Activated CD4-positive, alpha-beta T cell treated with anti-CD3 and anti-CD28 coated beads, Interleukin-2, amount 50 U/mL, for 16 hours (primary cell): ENCODE measurements at regions not wholly inside any gene's neighbourhood (a gene's known extent, or its start where the extent isn't known, plus 50 kb on each side); places are given as distances from the start of the nearest gene placed in this dataset.
"Not testable (repeated sequence)": the region's sequence is repeated elsewhere in the genome, so short reads cannot be mapped to it uniquely, and the experiment has no call there.

Experiments
- DNase-seq: peaks from one replicate; pipeline ENCODE4 v3.0.0-alpha.2; 2020

DNA sequence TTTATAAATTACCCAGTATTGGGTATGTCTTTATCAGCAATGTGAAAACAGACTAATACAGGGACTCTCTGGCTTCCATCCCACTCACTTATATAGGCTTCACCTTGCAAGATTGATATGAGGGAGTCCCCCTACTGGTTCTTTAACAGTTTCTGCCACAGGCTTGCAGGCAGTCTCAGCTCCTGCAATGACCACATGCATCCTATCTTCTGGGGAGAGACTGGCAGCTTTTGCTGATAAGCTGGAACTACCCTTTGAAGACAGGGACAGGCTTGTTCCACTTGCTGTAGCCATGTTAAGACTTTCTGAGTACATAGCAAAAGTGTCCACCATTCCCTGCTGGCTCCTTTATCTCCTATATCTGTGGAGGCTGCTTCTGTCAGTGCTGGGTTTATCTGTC is 531.7 kb upstream of the FLRT2 start:
- DNase-seq: no peak

DNA sequence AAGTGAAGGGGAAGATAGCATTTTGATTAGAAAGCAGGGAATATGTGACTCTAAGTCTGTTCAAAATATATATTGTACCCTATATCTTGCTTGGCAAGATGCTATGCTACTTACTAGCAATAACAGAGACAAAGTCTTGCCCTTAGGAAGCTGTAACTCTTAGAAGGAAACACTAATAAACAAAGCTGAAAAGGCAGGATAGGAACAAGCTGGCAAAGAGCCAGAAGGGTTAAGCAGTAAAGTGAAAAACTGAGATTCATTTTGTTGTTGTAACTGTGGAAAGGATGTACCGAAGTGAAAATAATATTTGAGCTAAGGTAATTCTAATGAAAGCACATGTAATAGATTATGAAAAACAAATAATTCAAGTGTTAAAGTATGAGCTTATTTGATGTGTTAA is 527.1 kb upstream of the FLRT2 start:
- no peak for DNase-seq

DNA sequence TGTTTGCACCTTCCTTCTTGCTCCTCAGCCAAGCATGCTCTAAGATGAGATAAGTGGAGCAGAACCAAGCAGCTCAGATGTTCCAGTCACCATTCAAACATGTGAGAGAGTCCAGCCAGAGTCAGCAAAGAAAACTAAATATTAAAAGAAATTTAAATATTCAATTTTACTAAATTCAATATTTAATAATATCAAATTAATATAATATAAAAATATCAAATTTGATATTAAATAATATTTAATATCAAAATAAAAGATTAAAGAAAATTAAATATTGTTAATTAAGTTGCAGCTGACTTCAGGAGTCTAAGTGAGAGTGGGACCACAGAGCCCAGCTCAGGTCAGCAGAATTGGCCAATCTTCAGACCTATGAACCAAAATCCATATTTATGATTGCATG is 526.1 kb upstream of the FLRT2 start:
- DNase-seq: no peak

DNA sequence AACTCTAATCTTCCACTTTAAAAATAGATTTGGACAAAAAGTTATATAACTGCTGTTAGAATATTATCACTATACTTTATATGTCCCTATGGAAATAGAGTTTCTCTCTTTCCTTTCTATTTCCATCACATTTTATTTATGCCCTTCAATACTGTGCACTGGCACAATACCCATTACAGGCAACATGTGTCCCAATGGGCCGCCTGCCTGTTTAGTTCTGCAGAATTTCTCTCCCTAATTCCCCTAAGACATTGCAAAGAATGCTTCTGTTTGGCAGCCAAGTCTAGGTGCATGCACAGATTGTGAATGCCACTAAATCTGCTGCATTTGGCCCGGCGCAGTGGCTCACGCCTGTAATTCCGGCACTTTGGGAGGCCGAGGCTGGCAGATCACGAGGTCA is 520.4 kb upstream of the FLRT2 start:
- DNase-seq: no peak

DNA sequence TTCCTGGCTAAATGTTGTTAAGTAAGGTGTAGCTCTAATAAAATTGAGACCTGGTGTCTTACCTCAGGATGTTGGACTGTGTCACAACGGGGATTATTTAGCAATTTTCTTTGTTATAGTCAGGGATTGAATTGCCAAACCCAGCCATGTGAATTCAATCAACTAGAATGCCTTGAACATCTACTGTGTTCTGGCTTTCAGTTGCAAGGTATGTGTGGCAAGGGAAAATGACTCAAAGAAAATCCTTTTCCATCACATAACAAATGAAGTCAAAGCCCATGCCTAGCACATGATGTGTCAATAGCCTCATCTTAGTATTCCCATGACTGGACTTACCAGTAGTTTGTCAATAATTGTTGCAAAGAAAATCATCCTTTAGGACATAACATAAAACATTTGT is 519.8 kb upstream of the FLRT2 start:
- DNase-seq: no peak

DNA sequence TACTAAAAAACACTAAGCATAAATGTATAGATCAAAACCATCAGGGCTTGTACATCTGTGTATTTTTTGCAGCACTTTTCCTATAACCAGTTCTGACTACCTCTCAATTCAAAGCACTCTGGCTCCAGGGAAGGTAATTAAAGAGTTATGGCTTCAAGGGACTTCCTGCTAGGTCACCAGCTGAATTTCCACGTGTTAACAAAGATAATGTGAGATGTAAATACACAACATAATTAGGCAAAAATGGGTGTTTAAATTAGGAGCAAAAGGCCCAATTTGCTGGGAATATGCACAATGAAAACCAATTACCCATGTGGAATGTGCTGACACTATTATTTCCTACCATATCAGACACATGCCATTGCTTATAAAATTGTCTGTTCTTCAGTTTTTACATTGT is 513.4 kb upstream of the FLRT2 start:
- no peak for DNase-seq

DNA sequence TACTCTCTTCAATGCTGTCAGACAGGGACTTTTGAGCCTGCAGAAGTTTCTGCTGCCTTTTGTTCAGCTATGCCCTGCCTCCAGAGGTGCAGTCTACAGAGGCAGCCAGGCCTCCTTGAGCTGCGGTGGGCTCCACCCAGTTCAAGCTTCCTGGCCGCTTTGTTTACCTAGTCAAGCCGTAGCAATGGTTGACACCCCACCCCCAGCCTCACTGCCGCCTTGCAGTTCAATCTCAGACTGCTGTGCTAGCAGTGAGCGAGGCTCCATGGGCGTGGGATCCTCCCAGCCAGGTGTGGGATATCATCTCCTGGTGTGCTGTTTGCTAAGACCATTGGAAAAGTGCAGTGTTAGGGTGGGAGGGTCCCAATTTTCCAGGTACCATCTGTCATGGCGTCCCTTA is 506.1 kb upstream of the FLRT2 start:
- not testable (repeated sequence) for DNase-seq

DNA sequence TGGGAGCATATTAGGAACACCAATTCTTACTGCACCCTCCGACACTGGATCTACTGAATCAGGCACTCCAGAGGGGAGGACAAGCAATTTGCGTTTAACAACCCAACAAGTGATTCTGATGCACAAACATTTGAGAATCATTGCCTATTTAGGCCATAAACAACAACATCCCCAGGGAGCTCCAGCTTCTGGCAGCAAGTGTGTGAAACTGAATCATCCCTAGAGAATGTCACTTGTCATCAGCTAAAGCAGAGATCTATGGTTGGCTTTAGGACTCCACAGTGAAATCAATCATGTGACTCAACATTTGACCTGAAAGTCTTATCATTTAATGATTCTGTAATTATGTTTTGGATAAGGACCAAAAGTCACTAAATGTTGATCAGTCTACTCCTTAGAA is 505.0 kb upstream of the FLRT2 start:
- DNase-seq: no peak

DNA sequence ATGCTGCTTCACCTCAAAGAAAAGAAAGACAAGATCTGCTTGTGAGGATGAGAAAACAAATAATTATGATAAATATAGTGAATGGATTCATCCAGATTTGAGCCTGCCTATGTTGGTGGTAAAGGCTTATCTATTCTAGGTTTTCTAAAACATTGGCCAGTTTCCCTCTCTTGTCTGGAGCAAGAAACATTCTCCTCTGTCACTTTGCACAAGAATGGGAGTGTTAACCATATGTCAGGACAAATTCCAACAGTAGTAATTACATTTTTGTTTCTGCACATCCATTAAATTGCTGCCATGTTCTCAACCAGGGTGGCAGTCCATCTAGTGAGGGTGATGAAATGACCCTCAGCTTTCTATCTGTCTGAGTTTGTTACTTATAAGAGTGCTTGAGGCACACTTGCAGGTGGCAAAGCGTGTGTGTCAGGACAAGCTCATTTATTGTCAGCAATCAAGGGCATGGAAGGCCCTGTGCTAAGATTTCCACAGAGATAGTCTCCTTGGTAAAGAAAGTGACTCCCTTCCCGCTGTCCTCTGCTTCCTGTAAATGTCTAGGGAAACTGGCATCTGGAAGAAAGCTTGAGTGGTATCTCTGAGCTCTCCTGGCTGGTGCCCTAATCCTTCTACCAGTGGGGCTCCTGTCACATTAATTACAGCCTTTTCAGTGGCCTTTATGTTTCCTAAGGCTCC is 502.1 kb upstream of the FLRT2 start:
- no peak for DNase-seq

DNA sequence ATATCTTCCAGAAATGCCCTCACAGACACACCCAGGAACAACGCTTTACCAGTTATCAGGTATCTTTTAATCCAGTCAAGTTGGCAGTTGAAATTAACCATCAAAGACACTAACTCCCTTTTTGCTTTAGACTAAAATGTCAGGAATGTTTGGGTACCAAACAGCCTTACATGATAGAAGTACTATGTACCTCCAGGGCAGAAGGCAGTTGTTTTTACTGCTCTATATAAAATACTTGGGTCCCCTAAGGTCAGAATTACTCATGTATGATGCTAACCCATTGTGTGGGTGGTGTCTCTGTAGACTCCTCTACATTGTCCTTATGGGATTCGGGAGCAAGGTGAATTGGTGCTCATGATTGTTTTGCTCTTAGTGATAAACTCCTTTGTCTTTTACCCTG is 492.5 kb upstream of the FLRT2 start:
- no peak for DNase-seq

DNA sequence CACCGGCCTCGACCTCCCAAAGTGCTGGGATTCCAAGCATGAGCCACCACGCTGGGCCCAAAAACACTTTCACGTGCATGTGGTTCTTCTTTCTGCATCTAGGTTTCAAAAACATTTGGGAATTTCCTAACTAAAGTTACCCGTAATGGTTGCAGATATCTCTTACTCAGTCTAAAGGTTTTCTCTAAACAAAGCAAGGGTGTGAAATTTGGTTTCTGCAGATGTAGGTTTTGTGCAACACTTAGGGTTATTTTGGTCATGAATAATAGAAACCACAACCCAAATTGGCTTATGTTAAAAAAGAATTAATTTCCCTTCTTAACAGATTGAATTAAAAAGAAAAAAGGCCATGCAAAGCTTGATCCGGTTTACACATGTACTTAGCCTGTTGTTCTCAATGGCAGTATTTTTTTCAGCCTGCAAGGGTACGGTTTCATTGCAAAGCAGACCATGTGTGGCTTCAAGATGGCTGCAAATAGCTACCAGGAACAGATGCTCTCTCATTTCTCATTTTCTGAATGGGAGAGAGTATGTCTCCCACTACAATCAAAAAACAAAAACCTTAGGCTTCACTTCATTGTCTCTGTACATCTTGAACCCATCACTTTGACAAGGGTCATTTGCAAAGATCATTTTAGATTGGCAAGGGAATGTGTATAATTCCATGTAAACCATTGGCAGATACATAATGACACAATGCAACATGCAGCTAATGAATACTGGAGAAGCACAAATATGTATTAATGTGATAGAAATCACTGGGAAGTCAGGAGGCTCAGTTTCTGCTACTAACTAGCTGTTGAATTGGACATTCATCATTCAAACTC is 491.2 kb upstream of the FLRT2 start:
- DNase-seq: no peak

DNA sequence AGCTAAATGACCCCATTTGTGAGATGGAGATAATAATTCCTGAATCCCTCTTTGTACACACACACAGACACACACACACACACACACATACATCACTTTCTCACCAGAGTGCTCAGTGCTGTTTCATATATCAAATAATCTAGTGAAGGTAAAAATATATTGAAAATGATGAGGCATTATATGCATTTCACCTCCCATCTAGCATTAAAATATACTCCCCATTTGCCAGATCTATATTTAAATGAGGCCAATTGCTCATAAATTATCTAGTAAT is 490.7 kb upstream of the FLRT2 start:
- no peak for DNase-seq

DNA sequence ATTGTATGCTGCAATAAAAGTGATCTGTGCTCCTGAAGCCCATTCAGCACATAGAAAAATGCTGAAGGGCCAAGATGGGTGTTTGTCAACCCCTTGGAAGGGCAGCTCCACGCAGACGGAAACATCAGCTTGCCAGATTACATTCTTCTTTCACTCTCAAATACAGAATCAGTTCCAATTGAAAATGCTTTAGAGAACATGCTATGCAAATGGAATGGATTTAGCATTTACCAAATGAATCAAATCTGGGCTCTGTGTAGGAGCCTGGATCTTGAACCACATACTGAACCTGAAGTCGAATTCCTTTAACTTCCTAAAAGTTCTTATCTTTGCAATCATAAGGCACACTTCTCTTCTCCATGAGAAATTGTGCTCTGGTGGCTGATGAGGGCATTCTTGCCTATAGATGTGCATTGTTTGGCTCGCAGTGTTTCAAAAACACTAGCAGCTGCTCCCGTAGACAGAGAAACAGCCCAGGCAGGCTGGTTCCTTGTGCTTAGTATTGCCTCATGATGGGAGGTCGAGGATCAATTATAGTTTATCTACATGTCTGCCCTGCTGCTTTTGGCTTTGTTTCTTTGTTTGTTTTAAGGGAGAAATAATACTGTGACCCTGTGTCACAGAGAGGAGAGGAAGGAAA is 489.8 kb upstream of the FLRT2 start:
- no peak for DNase-seq

DNA sequence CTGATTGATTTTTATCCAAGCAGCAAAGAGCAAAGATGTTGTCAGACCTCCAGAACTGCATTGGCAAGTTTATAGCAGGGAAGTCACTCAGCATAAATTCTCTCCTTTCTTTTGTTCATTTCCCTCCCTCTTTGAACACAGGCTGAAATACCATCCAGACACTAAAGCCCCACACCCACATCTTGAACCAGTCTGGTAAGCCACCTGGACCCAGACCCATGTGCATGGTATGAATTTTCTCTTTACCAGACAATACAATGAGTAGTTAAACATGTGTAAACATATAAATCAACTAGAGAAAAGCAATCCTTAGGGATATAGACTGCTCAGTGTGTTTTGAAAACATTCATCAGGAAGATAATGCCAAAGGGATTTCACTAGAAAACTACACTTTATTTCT is 488.3 kb upstream of the FLRT2 start:
- DNase-seq: no peak

DNA sequence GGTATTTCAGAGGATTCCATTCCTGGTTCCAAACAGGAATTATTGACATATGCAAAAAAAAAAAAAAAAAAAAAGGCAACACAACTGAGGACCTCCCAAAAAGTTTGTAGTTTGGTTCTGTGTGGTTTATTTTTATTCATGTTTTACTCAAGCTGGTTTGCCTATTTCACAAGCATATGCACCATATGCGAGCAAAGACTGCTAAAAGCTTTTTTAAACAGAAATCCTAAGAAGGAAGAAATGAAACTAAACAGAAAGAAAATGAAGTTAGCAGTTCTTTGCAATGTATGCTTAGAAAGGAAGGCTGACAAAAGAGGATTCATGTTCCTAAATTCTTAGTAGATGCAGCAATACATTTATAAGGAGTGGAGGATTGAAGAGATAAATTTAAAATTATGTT is 487.6 kb upstream of the FLRT2 start:
- no peak for DNase-seq

DNA sequence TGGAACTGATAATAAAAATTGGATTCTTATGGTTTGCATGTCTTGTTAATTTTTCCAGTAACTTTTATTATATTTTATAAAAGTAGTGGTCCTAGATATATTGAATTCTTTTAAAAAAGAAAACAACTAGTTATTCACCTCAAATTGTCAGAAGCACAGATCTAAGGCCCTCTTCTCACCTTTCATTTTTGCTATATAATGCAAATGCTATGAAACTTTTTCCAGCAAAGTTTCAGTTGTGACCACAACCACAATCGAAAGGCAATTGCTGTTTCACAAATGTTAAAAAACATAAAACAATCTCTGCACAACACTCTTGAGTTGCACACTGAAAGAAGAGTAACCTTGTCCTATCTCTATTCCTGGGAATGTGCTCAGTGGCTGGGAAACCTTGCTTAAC is 479.8 kb upstream of the FLRT2 start:
- no peak for DNase-seq

DNA sequence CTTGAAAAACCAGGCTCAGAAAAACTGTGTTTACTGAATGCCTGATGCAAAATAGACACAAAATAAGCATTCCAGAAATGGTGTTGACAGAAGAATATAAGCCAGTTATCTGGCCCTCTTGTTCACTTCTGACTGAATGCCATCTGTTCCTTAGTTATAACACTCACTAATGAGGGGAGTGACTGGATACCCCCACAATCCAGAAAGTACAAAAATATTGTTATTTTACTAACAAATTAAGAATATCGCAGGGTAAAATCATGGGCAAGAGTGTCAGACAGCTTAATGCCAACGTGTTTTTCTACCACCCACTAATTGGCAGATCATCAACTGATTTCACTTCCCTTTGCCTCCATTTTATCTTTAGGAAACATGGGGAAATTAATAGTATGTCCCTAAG is 477.3 kb upstream of the FLRT2 start:
- no peak for DNase-seq

DNA sequence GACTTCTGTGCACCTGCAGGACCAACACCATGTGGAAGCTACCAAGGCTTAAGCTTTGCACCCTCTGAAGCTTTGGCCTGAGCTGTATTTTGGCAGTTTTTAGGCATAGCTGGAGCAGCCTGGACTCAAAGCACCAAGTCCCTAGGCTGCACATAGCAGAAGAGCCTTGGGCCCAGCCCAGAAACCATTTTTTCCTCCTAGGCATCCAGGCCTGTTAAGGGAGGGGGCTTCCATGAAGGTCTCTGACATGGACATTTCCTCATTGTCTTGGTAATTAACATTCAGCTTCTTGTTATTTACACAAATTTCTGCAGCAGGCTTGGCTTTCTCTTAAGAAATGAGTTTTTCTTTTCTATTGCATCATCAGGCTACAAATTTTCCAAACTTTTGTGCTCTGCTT is 475.8 kb upstream of the FLRT2 start:
- no peak for DNase-seq

DNA sequence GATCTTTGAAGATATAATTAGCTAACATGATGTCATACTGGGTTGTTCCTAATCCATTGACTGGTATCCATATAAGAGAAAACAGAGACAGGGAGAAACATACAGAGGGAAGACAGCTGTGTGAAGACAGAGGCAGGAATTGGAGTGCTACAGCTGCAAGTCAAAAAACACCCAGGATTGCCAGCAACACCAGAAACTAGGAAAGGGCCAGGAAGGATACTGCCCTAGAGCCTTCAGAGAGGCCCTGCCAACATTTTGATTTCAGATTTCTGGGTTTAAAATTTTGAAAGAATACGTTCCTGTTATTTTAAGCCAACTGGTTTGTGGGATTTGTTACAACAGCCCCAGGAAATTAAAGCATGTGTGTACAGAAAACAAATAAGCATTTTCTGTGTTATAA is 473.7 kb upstream of the FLRT2 start:
- no peak for DNase-seq

DNA sequence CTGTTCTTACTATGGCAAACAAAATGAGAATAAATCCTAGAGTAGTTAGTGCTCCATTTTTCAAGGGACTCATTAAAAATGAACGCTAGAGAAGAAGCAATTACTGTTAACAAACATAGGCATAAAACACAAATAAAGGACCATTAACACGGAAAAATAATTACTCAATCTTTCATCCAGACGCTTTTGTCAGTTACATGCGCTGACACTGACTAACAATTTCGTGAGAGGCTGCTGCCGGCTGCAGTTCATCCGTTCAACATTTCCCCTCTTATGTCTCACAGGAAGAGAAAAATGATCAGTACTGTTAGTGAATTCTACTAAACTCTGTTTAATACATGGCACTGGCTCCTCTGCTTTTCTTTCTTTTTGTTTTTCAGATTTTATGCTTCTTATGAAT is 472.7 kb upstream of the FLRT2 start:
- DNase-seq: no peak

DNA sequence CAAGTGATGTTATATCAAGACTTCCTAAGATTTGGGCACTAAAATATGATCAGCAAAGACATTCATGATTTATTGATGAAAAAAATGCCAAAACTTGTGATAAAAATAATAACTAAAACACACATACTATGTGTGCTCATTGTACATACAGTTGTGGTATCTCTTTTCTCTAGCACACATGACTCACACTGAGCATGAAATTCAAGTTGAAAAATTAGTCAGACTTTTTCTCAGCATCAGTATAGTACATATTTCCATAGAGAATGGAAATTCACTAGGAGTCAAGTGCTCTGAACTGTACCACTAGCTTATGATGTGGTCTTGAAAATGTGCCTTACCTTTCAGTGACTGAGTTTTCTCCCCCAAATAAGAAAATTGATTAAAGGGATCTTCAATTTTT is 471.8 kb upstream of the FLRT2 start:
- no peak for DNase-seq

DNA sequence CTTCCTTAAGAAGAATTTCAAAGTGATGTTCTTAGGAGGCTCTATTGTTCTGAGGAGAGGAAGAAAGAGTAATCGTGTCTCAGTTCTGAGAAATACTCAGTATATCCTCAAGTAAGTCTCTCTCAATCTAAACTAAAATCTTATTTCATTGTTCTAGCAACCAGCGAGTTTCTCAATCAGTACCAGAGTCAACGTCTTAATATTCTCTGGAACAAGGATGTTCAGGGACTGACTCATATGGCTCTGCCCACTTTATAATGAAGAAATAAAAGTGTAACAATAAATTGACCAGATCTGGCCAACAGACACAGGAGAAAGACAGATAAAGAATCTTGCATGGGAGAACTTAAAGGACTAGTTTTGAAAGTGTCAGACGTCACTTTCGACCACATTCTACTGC is 469.8 kb upstream of the FLRT2 start:
- DNase-seq: no peak

DNA sequence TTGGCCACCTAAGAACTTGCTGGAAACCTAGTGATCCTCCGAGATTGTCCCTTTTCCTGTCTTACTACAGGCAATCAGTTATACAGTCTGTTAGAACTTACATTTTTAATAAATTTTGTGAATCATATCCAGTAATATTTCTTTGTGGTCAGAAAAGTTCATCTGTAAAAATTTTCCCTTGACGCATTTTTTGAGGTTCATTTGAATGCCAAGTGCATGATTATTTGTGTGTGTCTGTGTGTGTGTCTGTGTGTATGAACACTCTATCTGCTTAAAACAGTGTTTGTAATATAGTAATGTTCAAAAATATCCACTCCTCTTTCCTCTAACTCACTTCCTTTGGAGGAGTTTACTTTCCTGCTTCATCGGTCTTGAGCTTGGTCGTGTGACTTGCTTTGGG is 468.7 kb upstream of the FLRT2 start:
- no peak for DNase-seq

DNA sequence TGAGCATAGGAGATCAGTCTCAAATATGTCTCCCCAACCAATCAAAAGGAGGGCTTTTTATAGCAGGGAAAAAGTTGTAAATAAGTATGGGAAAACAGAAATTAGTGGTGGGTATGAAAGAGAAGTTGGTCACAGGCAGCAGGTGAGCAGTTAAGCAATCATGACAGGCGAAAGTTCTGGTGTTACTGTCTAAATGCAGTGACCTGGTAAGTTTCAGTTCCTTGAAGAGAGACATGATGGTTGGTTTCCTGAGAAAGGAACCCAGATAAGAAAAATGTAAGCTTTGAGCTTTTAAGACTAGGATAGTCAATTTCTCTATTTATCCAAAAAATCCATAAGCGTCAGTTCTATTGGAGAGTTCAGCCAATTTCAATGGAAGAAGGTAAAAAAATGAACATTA is 466.2 kb upstream of the FLRT2 start:
- no peak for DNase-seq

DNA sequence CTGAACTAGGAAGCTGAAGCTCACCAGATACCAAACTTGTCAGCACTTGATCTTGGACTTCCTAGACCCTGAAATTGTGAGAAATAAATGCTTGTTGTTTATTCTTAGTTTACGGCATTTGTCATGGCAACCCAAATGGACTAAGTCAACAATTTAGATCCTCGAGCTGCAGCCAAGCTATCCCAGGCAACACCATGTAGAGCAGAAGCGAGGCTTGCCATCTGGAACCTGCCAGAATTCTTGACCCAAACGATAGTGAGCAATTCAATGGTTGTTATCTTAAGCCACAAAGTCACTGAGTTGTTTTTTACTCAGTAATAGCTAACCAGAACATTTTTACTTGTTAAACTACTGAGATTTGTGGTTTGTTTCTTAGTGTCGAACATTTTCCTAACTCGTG is 458.5 kb upstream of the FLRT2 start:
- no peak for DNase-seq
